PC-3 (cell line): ENCODE measurements at regions not wholly inside any gene's neighbourhood (a gene's known extent, or its start where the extent isn't known, plus 50 kb on each side); places are given as distances from the start of the nearest gene placed in this dataset.

ENCODE experiments used
- ATAC-seq: fragments of 200-7000 bp; cut with Tn5 transposase; 2 replicates; pipeline ENCODE4 v1.9.1; 2020; ENCODE audit warnings: mild to moderate bottlenecking, moderate library complexity
- BruUV-seq: library from RNA; stranded (reverse); fragments of 400-500 nt; replicated peaks from 2 replicates; lab custom pipeline; 2021; lab: Mats Ljungman, UMichigan
- CTCF ChIA-PET: fragments of 300-600 bp; sonication (Branson Sonifier 250); formaldehyde crosslinking; loops from one replicate; lab custom pipeline; 2022; ENCODE audit warnings: antibody characterized with exemption; lab: Charles Lee
- POLR2A ChIA-PET: fragments of 300-600 bp; sonication (Branson Sonifier 250); formaldehyde crosslinking; loops from one replicate; lab custom pipeline; 2022; ENCODE audit warnings: antibody characterized with exemption; ENCODE audit not compliant: unreplicated experiment; lab: Charles Lee
- DNase-seq: peaks from one replicate; pipeline ENCODE4 v3.0.0-alpha.2; 2015
- H2AFZ ChIP-seq: fragments of 300-600 bp; sonication (generic); 2 replicates; pipeline ENCODE4 v1.6.0; 2016; ENCODE audit warnings: antibody characterized with exemption, low read length
- H3F3A ChIP-seq: fragments of 300-600 bp; sonication (generic); one replicate; pipeline ENCODE4 v1.6.0; 2017; ENCODE audit warnings: antibody characterized with exemption, low read length, control low read depth, mild to moderate bottlenecking; ENCODE audit not compliant: unreplicated experiment
- H3K27ac ChIP-seq: fragments of 300-600 bp; sonication (generic); 2 replicates; pipeline ENCODE4 v1.5.1; 2016; ENCODE audit warnings: mild to moderate bottlenecking, low read length
- H3K27me3 ChIP-seq: fragments of 300-600 bp; sonication (generic); 2 replicates; pipeline ENCODE4 v1.6.1; 2016; ENCODE audit warnings: low read length, mixed read lengths
- H3K36me3 ChIP-seq: fragments of 300-600 bp; sonication (generic); 2 replicates; pipeline ENCODE4 v1.6.1; 2016; ENCODE audit warnings: low read depth, mixed run types, low read length, mixed read lengths
- H3K4me1 ChIP-seq: fragments of 300-600 bp; sonication (generic); 2 replicates; pipeline ENCODE4 v1.5.1; 2016; ENCODE audit warnings: low read length; ENCODE audit not compliant: insufficient read depth
- H3K4me2 ChIP-seq: fragments of 300-600 bp; sonication (generic); 2 replicates; pipeline ENCODE4 v1.6.0; 2016; ENCODE audit warnings: low read length
- H3K4me3 ChIP-seq: fragments of 300-600 bp; sonication (generic); 2 replicates; pipeline ENCODE4 v1.5.1; 2016; ENCODE audit warnings: mild to moderate bottlenecking, low read length, mixed read lengths
- H3K79me2 ChIP-seq: fragments of 300-600 bp; sonication (generic); 2 replicates; pipeline ENCODE4 v1.6.1; 2017; ENCODE audit warnings: low read length, mixed read lengths
- H3K9ac ChIP-seq: fragments of 300-600 bp; sonication (generic); 2 replicates; pipeline ENCODE4 v1.6.0; 2016; ENCODE audit warnings: mild to moderate bottlenecking, low read length
- H3K9me2 ChIP-seq: fragments of 300-600 bp; sonication (generic); replicated peaks from 2 replicates; pipeline ENCODE4 v1.6.1; 2016; ENCODE audit warnings: mixed run types, low read length, mixed read lengths
- H3K9me3 ChIP-seq: fragments of 300-600 bp; sonication (generic); 2 replicates; pipeline ENCODE4 v1.6.1; 2016; ENCODE audit warnings: low read length, mixed read lengths
- H4K20me1 ChIP-seq: fragments of 300-600 bp; sonication (generic); 2 replicates; pipeline ENCODE4 v1.6.1; 2016; ENCODE audit warnings: low read length, mixed read lengths
- CTCF ChIP-seq: fragments of 300-600 bp; sonication (generic); conservative IDR thresholded peaks from 2 replicates; pipeline ENCODE4 v1.5.1; 2017; ENCODE audit warnings: antibody characterized with exemption, low read depth, mild to moderate bottlenecking, low read length
- EZH2 ChIP-seq: fragments of 300-600 bp; sonication (generic); IDR thresholded peaks from one replicate; pipeline ENCODE4 v1.6.1; 2017; ENCODE audit warnings: antibody characterized with exemption, mild to moderate bottlenecking, low read length; ENCODE audit not compliant: unreplicated experiment
- EZH2phosphoT487 ChIP-seq: fragments of 300-600 bp; sonication (generic); IDR thresholded peaks from 2 replicates; pipeline ENCODE4 v1.6.1; 2018; ENCODE audit warnings: mild to moderate bottlenecking, antibody characterized with exemption, low read length, borderline replicate concordance
- intact Hi-C: fragments of 100-400 bp; cut with micrococcal nuclease; formaldehyde crosslinking; loops from 2 replicates; pipeline ENCODE4 v1.9.0; 2023

GRCh38 chr7:115869801-115870200 lies 160.8 kb downstream of the TFEC start:
- BruUV-seq, result no TSS peak
- Histone ChIP-seq H3K9me3 (no peaks in the 10 kb centered on the region), H3K4me3 (no peak overlapping the region), H3K79me2 (no peaks in the 10 kb centered on the region), H4K20me1 (no peaks in the 10 kb centered on the region), H3F3A (no peaks in the 10 kb centered on the region), H3K4me2 (no peak overlapping the region), H3K27me3 (peaks cover 72% of the 10 kb centered on the region), H2AFZ (no peak overlapping the region), H3K27ac (no peak overlapping the region), H3K9ac (no peak overlapping the region), H3K36me3 (no peaks in the 10 kb centered on the region), H3K9me2 (no peaks in the 10 kb centered on the region), H3K4me1 (no peaks in the 10 kb centered on the region)
- intact Hi-C loops, result no loop called here
- POLR2A ChIA-PET, result no interaction called here
- CTCF ChIA-PET, result no interaction called here
- TF ChIP-seq CTCF (no peak), EZH2 (no peak), EZH2phosphoT487 (no peak)
- no peak for DNase-seq
- ATAC-seq, result no peak

- BruUV-seq, result no TSS peak
Observed at GRCh38 chr7:115869190-115869589, 161.4 kb downstream of the TFEC start.

GRCh38 chr7:115868369-115868768 lies 162.2 kb downstream of the TFEC start:
- H3K27me3 ChIP-seq, result peaks cover 72% of the 10 kb centered on the region
- H3K9me2 ChIP-seq, result no peaks in the 10 kb centered on the region
- H3K9me3 ChIP-seq, result no peaks in the 10 kb centered on the region
- TF ChIP-seq EZH2phosphoT487, result no peak
- TF ChIP-seq EZH2, result no peak
- TF ChIP-seq CTCF, result no peak
- no peak for DNase-seq
- no peak for ATAC-seq
- no peaks in the 10 kb centered on the region for H3K4me1 ChIP-seq
- no peak overlapping the region for H2AFZ ChIP-seq
- H3F3A ChIP-seq, result no peaks in the 10 kb centered on the region
- H3K4me3 ChIP-seq, result no peak overlapping the region
- POLR2A ChIA-PET, result no interaction called here
- intact Hi-C loops, result no loop called here
- no peak overlapping the region for H3K4me2 ChIP-seq
- no peaks in the 10 kb centered on the region for H4K20me1 ChIP-seq
- no peaks in the 10 kb centered on the region for H3K79me2 ChIP-seq
- no TSS peak for BruUV-seq
- CTCF ChIA-PET, result no interaction called here
- no peak overlapping the region for H3K9ac ChIP-seq
- H3K36me3 ChIP-seq, result no peaks in the 10 kb centered on the region
- no peak overlapping the region for H3K27ac ChIP-seq

More at GRCh38 chr7:115869190-115869589, 161.4 kb downstream of the TFEC start:
- no peak for TF ChIP-seq EZH2phosphoT487
- TF ChIP-seq EZH2, result no peak
- no peak for TF ChIP-seq CTCF
- Histone ChIP-seq H3K9me3 (no peaks in the 10 kb centered on the region), H3K4me2 (no peak overlapping the region), H3K79me2 (no peaks in the 10 kb centered on the region), H3K9ac (no peak overlapping the region), H4K20me1 (no peaks in the 10 kb centered on the region), H3K4me3 (no peak overlapping the region), H3K36me3 (no peaks in the 10 kb centered on the region), H3K27ac (no peak overlapping the region), H3F3A (no peaks in the 10 kb centered on the region), H3K4me1 (no peaks in the 10 kb centered on the region), H3K27me3 (peaks cover 72% of the 10 kb centered on the region), H2AFZ (no peak overlapping the region), H3K9me2 (no peaks in the 10 kb centered on the region)
- intact Hi-C loops, result no loop called here
- ATAC-seq (no peak), DNase-seq (no peak)
- ChIA-PET POLR2A (no interaction called here), CTCF (no interaction called here)
